IMR-90 (cell line): ENCODE measurements at regions not wholly inside any gene's neighbourhood (a gene's known extent, or its start where the extent isn't known, plus 50 kb on each side); places are given as distances from the start of the nearest gene placed in this dataset.

Source experiments
- ATAC-seq: fragments of 200-7000 bp; cut with Tn5 transposase; 2 replicates; pipeline ENCODE4 v1.9.1; 2020; ENCODE audit warnings: low read depth, mild to moderate bottlenecking, moderate library complexity
- BruUV-seq: library from RNA; stranded (reverse); fragments of 400-500 nt; replicated peaks from 2 replicates; lab custom pipeline; 2021; lab: Mats Ljungman, UMichigan
- CTCF ChIA-PET: fragments of 300-600 bp; formaldehyde crosslinking; extraction: SDS; loops from one replicate; lab custom pipeline; 2021; ENCODE audit warnings: antibody characterized with exemption; lab: Yijun Ruan, JAX
- POLR2A ChIA-PET: fragments of 300-600 bp; sonication (Branson Sonifier 250); formaldehyde crosslinking; loops from one replicate; lab custom pipeline; 2022; ENCODE audit warnings: antibody characterized with exemption; ENCODE audit not compliant: unreplicated experiment; lab: Charles Lee
- DNase-seq: peaks from one replicate; pipeline ENCODE4 v3.0.0; 2013
- H2AFZ ChIP-seq: replicated peaks from 2 replicates; pipeline ENCODE3; 2013; ENCODE audit warnings: low read length, mild to moderate bottlenecking; ENCODE audit not compliant: poor library complexity
- H2AK5ac ChIP-seq: 2 replicates; pipeline ENCODE4 v1.6.1; 2013; ENCODE audit warnings: low read depth, low read length, inconsistent platforms
- H2AK9ac ChIP-seq: replicated peaks from 2 replicates; pipeline ENCODE3; 2013; ENCODE audit warnings: mild to moderate bottlenecking, low read depth, low read length, moderate library complexity; ENCODE audit not compliant: poor library complexity
- H2BK120ac ChIP-seq: 2 replicates; pipeline ENCODE4 v1.6.1; 2013; ENCODE audit warnings: low read depth, low read length, inconsistent platforms
- H2BK15ac ChIP-seq: 3 replicates; pipeline ENCODE4 v1.6.1; 2013; ENCODE audit warnings: low read depth, low read length, inconsistent platforms
- H2BK20ac ChIP-seq: 2 replicates; pipeline ENCODE4 v1.6.1; 2013; ENCODE audit warnings: low read depth, mild to moderate bottlenecking, inconsistent platforms, low read length, moderate library complexity
- H2BK5ac ChIP-seq: 2 replicates; pipeline ENCODE4 v1.6.1; 2013; ENCODE audit warnings: mild to moderate bottlenecking, low read depth, low read length, inconsistent platforms; ENCODE audit not compliant: poor library complexity, severe bottlenecking
- H3K14ac ChIP-seq: replicated peaks from 2 replicates; pipeline ENCODE4 v1.6.1; 2013; ENCODE audit warnings: low read depth, low read length, inconsistent platforms
- H3K18ac ChIP-seq: 2 replicates; pipeline ENCODE4 v1.6.1; 2013; ENCODE audit warnings: low read depth, low read length, control low read depth
- H3K23ac ChIP-seq: 2 replicates; pipeline ENCODE4 v1.6.1; 2013; ENCODE audit warnings: low read depth, low read length, inconsistent platforms
- H3K27ac ChIP-seq: 2 replicates; pipeline ENCODE4 v1.5.1; 2013; ENCODE audit warnings: mild to moderate bottlenecking, control low read depth, low read length; ENCODE audit not compliant: insufficient read depth
- H3K27me3 ChIP-seq: 2 replicates; pipeline ENCODE4 v1.6.1; 2013; ENCODE audit warnings: low read length; ENCODE audit not compliant: control insufficient read depth, insufficient read depth
- H3K36me3 ChIP-seq: 2 replicates; pipeline ENCODE4 v1.6.1; 2013; ENCODE audit warnings: low read length, mixed read lengths; ENCODE audit not compliant: control insufficient read depth, insufficient read depth
- H3K4ac ChIP-seq: 2 replicates; pipeline ENCODE4 v1.6.1; 2013; ENCODE audit warnings: low read depth, low read length, inconsistent platforms
- H3K4me1 ChIP-seq: 2 replicates; pipeline ENCODE4 v1.6.1; 2013; ENCODE audit warnings: low read length, mixed read lengths; ENCODE audit not compliant: control insufficient read depth, insufficient read depth
- H3K4me2 ChIP-seq: 2 replicates; pipeline ENCODE4 v1.6.1; 2013; ENCODE audit warnings: low read depth, mild to moderate bottlenecking, control low read depth, low read length, moderate library complexity
- H3K4me3 ChIP-seq: 2 replicates; pipeline ENCODE4 v1.5.1; 2013; ENCODE audit warnings: low read depth, mild to moderate bottlenecking, control low read depth, low read length, moderate library complexity; ENCODE audit not compliant: insufficient read depth
- H3K56ac ChIP-seq: 2 replicates; pipeline ENCODE4 v1.6.1; 2013; ENCODE audit warnings: low read length, inconsistent platforms; ENCODE audit not compliant: insufficient read depth; ENCODE audit errors: extremely low read depth
- H3K79me1 ChIP-seq, 2 experiments: 2 replicates each; pipeline ENCODE4 v1.6.1; 2013; ENCODE audit warnings: low read length in 2 of 2, inconsistent platforms in 1 of 2, low read depth in 1 of 2
- H3K9ac ChIP-seq: 2 replicates; pipeline ENCODE4 v1.6.1; 2013; ENCODE audit warnings: low read depth, low read length, control low read depth
- H3K9me1 ChIP-seq: 2 replicates; pipeline ENCODE4 v1.6.1; 2013; ENCODE audit warnings: low read length, inconsistent platforms; ENCODE audit not compliant: insufficient read depth
- H3K9me3 ChIP-seq: 2 replicates; pipeline ENCODE4 v1.6.1; 2013; ENCODE audit warnings: low read length; ENCODE audit not compliant: control insufficient read depth, insufficient read depth
- H4K20me1 ChIP-seq: 2 replicates; pipeline ENCODE4 v1.6.1; 2013; ENCODE audit warnings: low read length, inconsistent platforms; ENCODE audit not compliant: insufficient read depth
- H4K5ac ChIP-seq: 2 replicates; pipeline ENCODE4 v1.6.1; 2013; ENCODE audit warnings: mild to moderate bottlenecking, low read depth, low read length, control low read depth
- H4K8ac ChIP-seq, 2 experiments: 2 replicates each; pipeline ENCODE4 v1.6.1; 2013; ENCODE audit warnings: low read depth in 2 of 2, low read length in 2 of 2, control low read depth in 1 of 2, inconsistent platforms in 1 of 2
- H4K91ac ChIP-seq: 2 replicates; pipeline ENCODE4 v1.6.1; 2013; ENCODE audit warnings: low read depth, low read length, inconsistent platforms; ENCODE audit not compliant: insufficient read depth
- BHLHE40 ChIP-seq: fragments of 150-350 bp; IDR thresholded peaks from 2 replicates; pipeline ENCODE4 v1.6.1; 2016; ENCODE audit warnings: mild to moderate bottlenecking, low read depth, low read length
- CEBPB ChIP-seq: IDR thresholded peaks from 2 replicates; pipeline ENCODE4 v1.6.1; 2012; ENCODE audit warnings: low read depth, low read length, improper control_type of control experiment
- CHD1 ChIP-seq: IDR thresholded peaks from 2 replicates; pipeline ENCODE4 v1.6.1; 2012; ENCODE audit warnings: low read depth, low read length, improper control_type of control experiment
- CTCF ChIP-seq: conservative IDR thresholded peaks from 2 replicates; pipeline ENCODE4 v1.5.1; 2012; ENCODE audit warnings: mild to moderate bottlenecking, low read depth, low read length, improper control_type of control experiment
- ELK1 ChIP-seq: fragments of 150-350 bp; IDR thresholded peaks from 2 replicates; pipeline ENCODE4 v1.6.1; 2016; ENCODE audit warnings: low read depth, mild to moderate bottlenecking, low read length, moderate library complexity, borderline replicate concordance
- FOS ChIP-seq: fragments of 150-350 bp; IDR thresholded peaks from 2 replicates; pipeline ENCODE4 v1.6.1; 2016; ENCODE audit warnings: low read depth, low read length
- MAFK ChIP-seq: IDR thresholded peaks from 2 replicates; pipeline ENCODE4 v1.6.1; 2012; ENCODE audit warnings: low read depth, low read length, improper control_type of control experiment
- MAZ ChIP-seq: IDR thresholded peaks from 2 replicates; pipeline ENCODE4 v1.6.1; 2012; ENCODE audit warnings: low read depth, mild to moderate bottlenecking, low read length, improper control_type of control experiment, moderate library complexity, borderline replicate concordance
- MXI1 ChIP-seq: IDR thresholded peaks from 2 replicates; pipeline ENCODE4 v1.6.1; 2012; ENCODE audit warnings: low read depth, mild to moderate bottlenecking, low read length, moderate library complexity, borderline replicate concordance
- NFE2L2 ChIP-seq: fragments of 150-350 bp; IDR thresholded peaks from 2 replicates; pipeline ENCODE4 v1.6.1; 2016; ENCODE audit warnings: low read depth, mild to moderate bottlenecking, low read length
- POLR2A ChIP-seq: IDR thresholded peaks from 2 replicates; pipeline ENCODE4 v1.6.1; 2012; ENCODE audit warnings: mild to moderate bottlenecking, low read depth, low read length
- RAD21 ChIP-seq: IDR thresholded peaks from 2 replicates; pipeline ENCODE4 v1.6.1; 2012; ENCODE audit warnings: low read length, improper control_type of control experiment
- RCOR1 ChIP-seq: IDR thresholded peaks from 2 replicates; pipeline ENCODE4 v1.6.1; 2012; ENCODE audit warnings: mild to moderate bottlenecking, low read length, improper control_type of control experiment; ENCODE audit not compliant: insufficient replicate concordance
- RFX5 ChIP-seq: IDR thresholded peaks from 2 replicates; pipeline ENCODE4 v1.8.0; 2012; ENCODE audit warnings: low read depth, mild to moderate bottlenecking, low read length, moderate library complexity
- SMC3 ChIP-seq: fragments of 150-350 bp; IDR thresholded peaks from 2 replicates; pipeline ENCODE4 v1.6.1; 2016; ENCODE audit warnings: low read depth, mild to moderate bottlenecking, antibody characterized with exemption, low read length, moderate library complexity
- USF2 ChIP-seq: fragments of 150-350 bp; IDR thresholded peaks from 2 replicates; pipeline ENCODE4 v1.6.1; 2017; ENCODE audit warnings: mild to moderate bottlenecking, antibody characterized with exemption, low read length, low read depth
- WGBS, 2 experiments: methylation state at CpG; one replicate each; pipeline versions ENCODE4 v1.1.5 to v1.1.7; 2013; ENCODE audit warnings: missing lambda C conversion rate in 2 of 2; ENCODE audit not compliant: insufficient read length in 1 of 2; ENCODE audit errors: extremely low coverage in 2 of 2; 5-methylcytosine and 5-hydroxymethylcytosine counted together
- dilution Hi-C: fragments of 300-500 bp; cut with HindIII; formaldehyde crosslinking; loops from one replicate; pipeline ENCODE4 v1.14.3; 2018; ENCODE audit warnings: low sequenced_read_pairs; ENCODE audit not compliant: unreplicated experiment
- in situ Hi-C: fragments of 300-500 bp; cut with MboI; formaldehyde crosslinking; loops from 3 replicates; pipeline ENCODE4 v1.14.3; 2019; ENCODE audit warnings: low sequenced_read_pairs, inconsistent platforms, mixed read lengths
- intact Hi-C: fragments of 100-400 bp; cut with micrococcal nuclease; formaldehyde crosslinking; loops from 2 replicates; pipeline ENCODE4 v1.10.0; 2022

- Histone ChIP-seq H3K27ac (no peak overlapping the region), H3K56ac (no peak overlapping the region), H2AK5ac (no peak overlapping the region), H3K14ac (no peak overlapping the region), H3K4ac (no peak overlapping the region), H3K4me2 (no peak overlapping the region), H2BK120ac (no peak overlapping the region), H2BK15ac (no peak overlapping the region), H3K4me1 (no peaks in the 10 kb centered on the region), H4K8ac (no peak overlapping the region), H3K23ac (no peak overlapping the region), H3K27me3 (no peaks in the 10 kb centered on the region), H3K36me3 (no peaks in the 10 kb centered on the region), H2BK5ac (no peak overlapping the region), H3K4me3 (no peak overlapping the region), H2BK20ac (no peak overlapping the region), H3K9me3 (no peaks in the 10 kb centered on the region), H3K79me1 (no peaks in the 10 kb centered on the region), H2AFZ (no peak overlapping the region), H4K20me1 (no peaks in the 10 kb centered on the region), H3K18ac (no peak overlapping the region), H3K9me1 (peaks cover 2% of the 10 kb centered on the region; the same call in 1 of the 2 replicates), H4K5ac (no peak overlapping the region), H3K9ac (no peak overlapping the region), H4K91ac (no peak overlapping the region), H2AK9ac (no peak overlapping the region)
- no peak for DNase-seq
- WGBS, 2 experiments = no CpG with 5 or more reads among the region's 4 CpGs
- CTCF ChIA-PET = no interaction called here
- in situ Hi-C loops (no loop called here), dilution Hi-C loops (no loop called here), intact Hi-C loops (no loop called here)
- BruUV-seq = no TSS peak
- TF ChIP-seq MAFK (no peak), USF2 (no peak), POLR2A (no peak), RCOR1 (no peak), NFE2L2 (no peak), FOS (no peak), RFX5 (no peak), RAD21 (no peak), MAZ (no peak), CEBPB (no peak), SMC3 (no peak), ELK1 (no peak), BHLHE40 (no peak), MXI1 (no peak), CTCF (no peak), CHD1 (no peak)
- ATAC-seq = no peak
- POLR2A ChIA-PET = no interaction called here
Measured at GRCh38 chr4:29005838-29006237, 1714.3 kb upstream of the PCDH7 start.
